ENCODE measurements at regions not wholly inside any gene's neighbourhood (a gene's known extent, or its start where the extent isn't known, plus 50 kb on each side); places are given as distances from the start of the nearest gene placed in this dataset.

DNA sequence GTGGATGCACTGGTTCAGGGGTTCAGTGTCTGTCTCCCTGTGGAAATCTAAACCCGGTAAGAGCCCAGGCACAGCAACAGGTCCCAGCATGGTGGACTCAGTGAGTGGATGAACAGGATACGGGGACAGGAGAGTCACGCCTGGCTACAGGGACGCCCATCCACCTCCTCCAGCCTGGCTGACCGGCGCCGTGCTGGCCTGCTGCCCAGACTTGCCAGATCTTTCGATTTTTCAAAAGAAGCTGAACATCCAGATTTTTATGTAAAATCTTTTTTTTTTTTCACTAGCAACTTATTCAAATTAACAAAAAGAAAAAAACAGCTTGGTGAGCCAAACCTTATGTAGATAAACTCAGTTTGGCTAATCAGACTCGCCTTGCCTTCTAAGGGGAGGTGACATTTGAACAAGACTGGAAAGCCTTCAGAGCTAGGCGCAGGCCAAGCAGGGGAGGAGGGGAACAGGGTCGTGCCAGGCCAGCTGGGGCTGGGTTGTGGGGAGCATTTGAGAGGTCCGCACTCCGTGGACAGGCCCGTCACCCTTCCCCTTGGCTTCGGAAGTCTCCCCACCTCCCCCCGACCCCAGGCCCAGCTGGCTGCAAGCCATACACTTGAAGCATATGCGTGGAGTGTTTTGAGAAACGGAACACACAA lies 87.8 kb upstream of the NCOR2 start:
- ATAC-seq = peak; percentile 85
- no peak for TF ChIP-seq OSR1 (CRISPR knock-in tag; IDR thresholded peaks at IDR 0.05)
- TF ChIP-seq, protein P1, sequence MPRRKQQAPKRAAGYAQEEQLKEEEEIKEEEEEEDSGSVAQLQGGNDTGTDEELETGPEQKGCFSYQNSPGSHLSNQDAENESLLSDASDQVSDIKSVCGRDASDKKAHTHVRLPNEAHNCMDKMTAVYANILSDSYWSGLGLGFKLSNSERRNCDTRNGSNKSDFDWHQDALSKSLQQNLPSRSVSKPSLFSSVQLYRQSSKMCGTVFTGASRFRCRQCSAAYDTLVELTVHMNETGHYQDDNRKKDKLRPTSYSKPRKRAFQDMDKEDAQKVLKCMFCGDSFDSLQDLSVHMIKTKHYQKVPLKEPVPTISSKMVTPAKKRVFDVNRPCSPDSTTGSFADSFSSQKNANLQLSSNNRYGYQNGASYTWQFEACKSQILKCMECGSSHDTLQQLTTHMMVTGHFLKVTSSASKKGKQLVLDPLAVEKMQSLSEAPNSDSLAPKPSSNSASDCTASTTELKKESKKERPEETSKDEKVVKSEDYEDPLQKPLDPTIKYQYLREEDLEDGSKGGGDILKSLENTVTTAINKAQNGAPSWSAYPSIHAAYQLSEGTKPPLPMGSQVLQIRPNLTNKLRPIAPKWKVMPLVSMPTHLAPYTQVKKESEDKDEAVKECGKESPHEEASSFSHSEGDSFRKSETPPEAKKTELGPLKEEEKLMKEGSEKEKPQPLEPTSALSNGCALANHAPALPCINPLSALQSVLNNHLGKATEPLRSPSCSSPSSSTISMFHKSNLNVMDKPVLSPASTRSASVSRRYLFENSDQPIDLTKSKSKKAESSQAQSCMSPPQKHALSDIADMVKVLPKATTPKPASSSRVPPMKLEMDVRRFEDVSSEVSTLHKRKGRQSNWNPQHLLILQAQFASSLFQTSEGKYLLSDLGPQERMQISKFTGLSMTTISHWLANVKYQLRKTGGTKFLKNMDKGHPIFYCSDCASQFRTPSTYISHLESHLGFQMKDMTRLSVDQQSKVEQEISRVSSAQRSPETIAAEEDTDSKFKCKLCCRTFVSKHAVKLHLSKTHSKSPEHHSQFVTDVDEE (CRISPR knock-in tag; IDR thresholded peaks at IDR 0.05) = no peak; the same call in 1 of the 2 replicates
- TF ChIP-seq, protein P2, sequence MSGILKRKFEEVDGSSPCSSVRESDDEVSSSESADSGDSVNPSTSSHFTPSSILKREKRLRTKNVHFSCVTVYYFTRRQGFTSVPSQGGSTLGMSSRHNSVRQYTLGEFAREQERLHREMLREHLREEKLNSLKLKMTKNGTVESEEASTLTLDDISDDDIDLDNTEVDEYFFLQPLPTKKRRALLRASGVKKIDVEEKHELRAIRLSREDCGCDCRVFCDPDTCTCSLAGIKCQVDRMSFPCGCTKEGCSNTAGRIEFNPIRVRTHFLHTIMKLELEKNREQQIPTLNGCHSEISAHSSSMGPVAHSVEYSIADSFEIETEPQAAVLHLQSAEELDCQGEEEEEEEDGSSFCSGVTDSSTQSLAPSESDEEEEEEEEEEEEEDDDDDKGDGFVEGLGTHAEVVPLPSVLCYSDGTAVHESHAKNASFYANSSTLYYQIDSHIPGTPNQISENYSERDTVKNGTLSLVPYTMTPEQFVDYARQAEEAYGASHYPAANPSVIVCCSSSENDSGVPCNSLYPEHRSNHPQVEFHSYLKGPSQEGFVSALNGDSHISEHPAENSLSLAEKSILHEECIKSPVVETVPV (CRISPR knock-in tag; IDR thresholded peaks at IDR 0.05) = no peak
- TF ChIP-seq RARB (CRISPR knock-in tag; IDR thresholded peaks at IDR 0.05) = no peak
- TF ChIP-seq ZNF8 (CRISPR knock-in tag; IDR thresholded peaks at IDR 0.05) = no peak
- 0 out of 2 replicates have a peak, but pooled peaks have one; percentile 12 for TF ChIP-seq ZFP3 (CRISPR knock-in tag; IDR thresholded peaks at IDR 0.05)
- TF ChIP-seq PPARA (CRISPR knock-in tag; IDR thresholded peaks at IDR 0.05; ENCODE audit: borderline replicate concordance) = no peak
- no peak for TF ChIP-seq SNAI2 (CRISPR knock-in tag; IDR thresholded peaks at IDR 0.05)
- TF ChIP-seq ZNF565 (CRISPR knock-in tag; conservative IDR thresholded peaks at IDR 0.05; ENCODE audit: low read depth) = no peak
- TF ChIP-seq TCF4 (CRISPR knock-in tag; IDR thresholded peaks at IDR 0.05; ENCODE audit: borderline replicate concordance) = 0 out of 2 replicates have a peak, but pooled peaks have one; percentile 9

DNA sequence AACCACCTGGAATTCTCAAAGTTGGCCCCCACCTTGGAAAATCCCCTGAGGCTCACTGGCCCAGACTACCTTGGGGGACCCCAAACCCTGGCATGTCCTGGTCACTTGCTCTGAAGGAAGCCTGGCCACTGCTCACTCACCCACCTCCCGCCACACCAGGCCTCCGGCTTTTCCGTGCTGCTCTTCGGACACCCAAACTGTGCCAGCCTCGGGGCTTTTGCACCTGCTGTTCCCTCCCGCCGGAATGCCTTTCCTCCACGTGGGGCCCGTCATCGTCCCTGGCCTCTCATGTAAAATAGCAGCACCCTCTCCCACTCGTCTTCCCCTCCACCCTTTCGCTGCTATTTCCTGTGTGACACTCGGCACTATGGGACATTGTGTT lies 87.2 kb upstream of the NCOR2 start:
- TF ChIP-seq, protein P3, sequence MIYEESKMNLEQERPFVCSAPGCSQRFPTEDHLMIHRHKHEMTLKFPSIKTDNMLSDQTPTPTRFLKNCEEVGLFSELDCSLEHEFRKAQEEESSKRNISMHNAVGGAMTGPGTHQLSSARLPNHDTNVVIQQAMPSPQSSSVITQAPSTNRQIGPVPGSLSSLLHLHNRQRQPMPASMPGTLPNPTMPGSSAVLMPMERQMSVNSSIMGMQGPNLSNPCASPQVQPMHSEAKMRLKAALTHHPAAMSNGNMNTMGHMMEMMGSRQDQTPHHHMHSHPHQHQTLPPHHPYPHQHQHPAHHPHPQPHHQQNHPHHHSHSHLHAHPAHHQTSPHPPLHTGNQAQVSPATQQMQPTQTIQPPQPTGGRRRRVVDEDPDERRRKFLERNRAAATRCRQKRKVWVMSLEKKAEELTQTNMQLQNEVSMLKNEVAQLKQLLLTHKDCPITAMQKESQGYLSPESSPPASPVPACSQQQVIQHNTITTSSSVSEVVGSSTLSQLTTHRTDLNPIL (CRISPR knock-in tag; IDR thresholded peaks at IDR 0.05; ENCODE audit: low read depth) = no peak
- no peak for TF ChIP-seq ZFP3 (CRISPR knock-in tag; IDR thresholded peaks at IDR 0.05)
- TF ChIP-seq PPARA (CRISPR knock-in tag; IDR thresholded peaks at IDR 0.05; ENCODE audit: borderline replicate concordance) = no peak
- TF ChIP-seq CSDC2 (CRISPR knock-in tag; IDR thresholded peaks at IDR 0.05) = no peak
- TF ChIP-seq TOX (CRISPR knock-in tag; IDR thresholded peaks at IDR 0.05; ENCODE audit: borderline replicate concordance) = no peak
- no peak for TF ChIP-seq OSR1 (CRISPR knock-in tag; IDR thresholded peaks at IDR 0.05)
- TF ChIP-seq ZNF70 (CRISPR knock-in tag; IDR thresholded peaks at IDR 0.05) = no peak
- no peak for TF ChIP-seq ZC3H10 (CRISPR knock-in tag; IDR thresholded peaks at IDR 0.05)
- TF ChIP-seq, protein P4, sequence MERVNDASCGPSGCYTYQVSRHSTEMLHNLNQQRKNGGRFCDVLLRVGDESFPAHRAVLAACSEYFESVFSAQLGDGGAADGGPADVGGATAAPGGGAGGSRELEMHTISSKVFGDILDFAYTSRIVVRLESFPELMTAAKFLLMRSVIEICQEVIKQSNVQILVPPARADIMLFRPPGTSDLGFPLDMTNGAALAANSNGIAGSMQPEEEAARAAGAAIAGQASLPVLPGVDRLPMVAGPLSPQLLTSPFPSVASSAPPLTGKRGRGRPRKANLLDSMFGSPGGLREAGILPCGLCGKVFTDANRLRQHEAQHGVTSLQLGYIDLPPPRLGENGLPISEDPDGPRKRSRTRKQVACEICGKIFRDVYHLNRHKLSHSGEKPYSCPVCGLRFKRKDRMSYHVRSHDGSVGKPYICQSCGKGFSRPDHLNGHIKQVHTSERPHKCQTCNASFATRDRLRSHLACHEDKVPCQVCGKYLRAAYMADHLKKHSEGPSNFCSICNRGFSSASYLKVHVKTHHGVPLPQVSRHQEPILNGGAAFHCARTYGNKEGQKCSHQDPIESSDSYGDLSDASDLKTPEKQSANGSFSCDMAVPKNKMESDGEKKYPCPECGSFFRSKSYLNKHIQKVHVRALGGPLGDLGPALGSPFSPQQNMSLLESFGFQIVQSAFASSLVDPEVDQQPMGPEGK (CRISPR knock-in tag; IDR thresholded peaks at IDR 0.05; ENCODE audit: borderline replicate concordance) = no peak
- TF ChIP-seq, protein P5, sequence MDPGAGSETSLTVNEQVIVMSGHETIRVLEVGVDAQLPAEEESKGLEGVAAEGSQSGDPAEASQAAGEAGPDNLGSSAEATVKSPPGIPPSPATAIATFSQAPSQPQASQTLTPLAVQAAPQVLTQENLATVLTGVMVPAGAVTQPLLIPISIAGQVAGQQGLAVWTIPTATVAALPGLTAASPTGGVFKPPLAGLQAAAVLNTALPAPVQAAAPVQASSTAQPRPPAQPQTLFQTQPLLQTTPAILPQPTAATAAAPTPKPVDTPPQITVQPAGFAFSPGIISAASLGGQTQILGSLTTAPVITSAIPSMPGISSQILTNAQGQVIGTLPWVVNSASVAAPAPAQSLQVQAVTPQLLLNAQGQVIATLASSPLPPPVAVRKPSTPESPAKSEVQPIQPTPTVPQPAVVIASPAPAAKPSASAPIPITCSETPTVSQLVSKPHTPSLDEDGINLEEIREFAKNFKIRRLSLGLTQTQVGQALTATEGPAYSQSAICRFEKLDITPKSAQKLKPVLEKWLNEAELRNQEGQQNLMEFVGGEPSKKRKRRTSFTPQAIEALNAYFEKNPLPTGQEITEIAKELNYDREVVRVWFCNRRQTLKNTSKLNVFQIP (CRISPR knock-in tag; IDR thresholded peaks at IDR 0.05; ENCODE audit: borderline replicate concordance, low read depth) = no peak
- no peak for TF ChIP-seq BACH2 (CRISPR knock-in tag; IDR thresholded peaks at IDR 0.05; ENCODE audit: borderline replicate concordance)
- TF ChIP-seq, protein P1 (CRISPR knock-in tag; IDR thresholded peaks at IDR 0.05) = no peak
- no peak; the same call in 2 of the 3 replicates for ATAC-seq

Measured in SK-N-SH treated with all-trans-retinoic acid at 6 μM for 48 hours (cell line).